ENCODE measurements at regions not wholly inside any gene's neighbourhood (a gene's known extent, or its start where the extent isn't known, plus 50 kb on each side); places are given as distances from the start of the nearest gene placed in this dataset.

DNA sequence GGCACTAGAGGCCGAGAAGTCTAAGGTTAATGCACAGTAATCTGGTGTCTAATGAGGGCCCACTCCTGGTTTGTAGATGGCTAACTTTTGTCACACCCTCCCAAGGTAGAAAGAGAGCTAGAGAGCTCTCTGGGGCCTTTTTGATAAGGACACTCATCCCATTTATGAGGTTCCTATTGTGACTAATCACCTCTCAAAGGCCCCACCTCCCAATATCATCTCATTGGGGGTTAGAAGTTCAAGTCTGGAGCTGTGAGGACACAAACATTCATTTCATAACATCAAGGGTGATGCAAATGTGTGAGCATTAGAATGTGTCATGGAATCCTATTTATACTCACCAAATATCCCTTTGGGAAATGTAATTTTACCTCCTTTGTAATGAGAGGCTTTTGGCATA lies 79.2 kb upstream of the SLC10A2 start:
- Mint-ChIP-seq H3K36me3 (ENCODE audit: low read depth) (no peaks in the 10 kb centered on the region), H3K9me3 (no peaks in the 10 kb centered on the region), H3K4me1 (no peaks in the 10 kb centered on the region), H3K4me3 (no peak overlapping the region), H3K27me3 (ENCODE audit: insufficient read depth) (no peaks in the 10 kb centered on the region), H3K27ac (no peak overlapping the region)
- no peaks in the 10 kb centered on the region for H3K4me1 ChIP-seq (ENCODE audit: control insufficient read depth, insufficient read depth, low read length)
- H3K27ac ChIP-seq (ENCODE audit: low read depth, low read length) = no peak overlapping the region
- H3K9me3 ChIP-seq (ENCODE audit: control insufficient read depth, low read length) = no peaks in the 10 kb centered on the region
- no peak overlapping the region for H3K9ac ChIP-seq (ENCODE audit: extremely low read depth, low read length, poor library complexity, severe bottlenecking)
- TF ChIP-seq, protein P1, sequence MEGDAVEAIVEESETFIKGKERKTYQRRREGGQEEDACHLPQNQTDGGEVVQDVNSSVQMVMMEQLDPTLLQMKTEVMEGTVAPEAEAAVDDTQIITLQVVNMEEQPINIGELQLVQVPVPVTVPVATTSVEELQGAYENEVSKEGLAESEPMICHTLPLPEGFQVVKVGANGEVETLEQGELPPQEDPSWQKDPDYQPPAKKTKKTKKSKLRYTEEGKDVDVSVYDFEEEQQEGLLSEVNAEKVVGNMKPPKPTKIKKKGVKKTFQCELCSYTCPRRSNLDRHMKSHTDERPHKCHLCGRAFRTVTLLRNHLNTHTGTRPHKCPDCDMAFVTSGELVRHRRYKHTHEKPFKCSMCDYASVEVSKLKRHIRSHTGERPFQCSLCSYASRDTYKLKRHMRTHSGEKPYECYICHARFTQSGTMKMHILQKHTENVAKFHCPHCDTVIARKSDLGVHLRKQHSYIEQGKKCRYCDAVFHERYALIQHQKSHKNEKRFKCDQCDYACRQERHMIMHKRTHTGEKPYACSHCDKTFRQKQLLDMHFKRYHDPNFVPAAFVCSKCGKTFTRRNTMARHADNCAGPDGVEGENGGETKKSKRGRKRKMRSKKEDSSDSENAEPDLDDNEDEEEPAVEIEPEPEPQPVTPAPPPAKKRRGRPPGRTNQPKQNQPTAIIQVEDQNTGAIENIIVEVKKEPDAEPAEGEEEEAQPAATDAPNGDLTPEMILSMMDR (conservative IDR thresholded peaks at IDR 0.05) = no peak
- H3K27me3 ChIP-seq (ENCODE audit: control insufficient read depth, insufficient read depth, low read length, poor library complexity, severe bottlenecking) = no peaks in the 10 kb centered on the region
- 88% methylated on average over 1 of the region's 1 CpG; no CpG with 5 or more reads in 1 of the 2 experiments for WGBS, 2 experiments (ENCODE audit: insufficient coverage in 1 of 2, insufficient read length in 1 of 2)
- H3K4me3 ChIP-seq (ENCODE audit: low read length) = no peak overlapping the region
- H3K36me3 ChIP-seq (ENCODE audit: control insufficient read depth, insufficient read depth, low read length) = no peaks in the 10 kb centered on the region
- DNase-seq = no peak

- Mint-ChIP-seq H3K27ac (no peak overlapping the region), H3K27me3 (ENCODE audit: insufficient read depth) (no peaks in the 10 kb centered on the region), H3K4me1 (no peaks in the 10 kb centered on the region), H3K4me3 (no peak overlapping the region), H3K9me3 (no peaks in the 10 kb centered on the region), H3K36me3 (ENCODE audit: low read depth) (no peaks in the 10 kb centered on the region)
- Histone ChIP-seq H3K27ac (ENCODE audit: low read depth, low read length) (no peak overlapping the region), H3K9ac (ENCODE audit: extremely low read depth, low read length, poor library complexity, severe bottlenecking) (no peak overlapping the region), H3K4me3 (ENCODE audit: low read length) (no peak overlapping the region), H3K4me1 (ENCODE audit: control insufficient read depth, insufficient read depth, low read length) (no peaks in the 10 kb centered on the region), H3K27me3 (ENCODE audit: control insufficient read depth, insufficient read depth, low read length, poor library complexity, severe bottlenecking) (no peaks in the 10 kb centered on the region), H3K9me3 (ENCODE audit: control insufficient read depth, low read length) (no peaks in the 10 kb centered on the region), H3K36me3 (ENCODE audit: control insufficient read depth, insufficient read depth, low read length) (no peaks in the 10 kb centered on the region)
- TF ChIP-seq, protein P1 (conservative IDR thresholded peaks at IDR 0.05) = no peak
- DNase-seq = no peak
Observed at GRCh38 chr13:103143432-103143831, 77.2 kb upstream of the SLC10A2 start.

DNA sequence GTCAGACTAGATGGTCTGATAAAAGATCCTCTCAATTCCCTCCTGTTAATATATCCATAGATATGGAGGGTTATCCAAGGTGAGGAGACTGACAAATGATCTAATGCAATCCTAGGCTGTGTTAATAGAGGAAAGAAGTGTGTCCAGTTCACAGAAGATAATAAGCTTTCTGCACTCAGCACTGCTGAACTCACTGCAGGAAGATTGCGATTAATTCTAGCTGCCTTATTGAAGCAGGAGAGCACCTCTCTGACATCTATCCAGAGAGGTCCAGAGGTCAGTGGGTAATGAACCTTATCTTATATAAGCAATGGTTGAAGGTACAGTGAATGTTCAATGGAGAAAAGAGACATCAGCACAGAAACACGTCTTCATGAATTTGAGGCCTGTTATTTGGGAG lies 75.9 kb upstream of the SLC10A2 start:
- Mint-ChIP-seq H3K9me3 (no peaks in the 10 kb centered on the region), H3K4me3 (no peak overlapping the region), H3K36me3 (ENCODE audit: low read depth) (no peaks in the 10 kb centered on the region), H3K27ac (no peak overlapping the region), H3K4me1 (no peaks in the 10 kb centered on the region), H3K27me3 (ENCODE audit: insufficient read depth) (no peaks in the 10 kb centered on the region)
- 92 to 100% methylated on average over 1 to 2 of the region's 2 CpGs for WGBS, 2 experiments (ENCODE audit: insufficient coverage in 1 of 2, insufficient read length in 1 of 2)
- Histone ChIP-seq H3K27ac (ENCODE audit: low read depth, low read length) (no peak overlapping the region), H3K9ac (ENCODE audit: extremely low read depth, low read length, poor library complexity, severe bottlenecking) (no peak overlapping the region), H3K4me3 (ENCODE audit: low read length) (no peak overlapping the region), H3K36me3 (ENCODE audit: control insufficient read depth, insufficient read depth, low read length) (no peaks in the 10 kb centered on the region), H3K4me1 (ENCODE audit: control insufficient read depth, insufficient read depth, low read length) (no peaks in the 10 kb centered on the region), H3K9me3 (ENCODE audit: control insufficient read depth, low read length) (no peaks in the 10 kb centered on the region), H3K27me3 (ENCODE audit: control insufficient read depth, insufficient read depth, low read length, poor library complexity, severe bottlenecking) (no peaks in the 10 kb centered on the region)
- no peak for DNase-seq
- TF ChIP-seq, protein P1 (conservative IDR thresholded peaks at IDR 0.05) = no peak

Data from endodermal cell (in vitro differentiated cells).